ENCODE measurements at regions not wholly inside any gene's neighbourhood (a gene's known extent, or its start where the extent isn't known, plus 50 kb on each side); places are given as distances from the start of the nearest gene placed in this dataset.
A peak's percentile ranks its signal among the peaks of the same experiment; 100 is the strongest.

GRCh38 chr11:81892770-81893635 lies 840.7 kb downstream of the FAM181B start:
- no peak for DNase-seq (ENCODE audit: low read depth, low spot score)

- DNase-seq (ENCODE audit: low read depth, low spot score): no peak
Measured at GRCh38 chr11:81888391-81888790, 845.3 kb downstream of the FAM181B start.

GRCh38 chr11:81887671-81888070 lies 846.0 kb downstream of the FAM181B start:
- no peak for DNase-seq (ENCODE audit: low read depth, low spot score)

- DNase-seq (ENCODE audit: low read depth, low spot score): no peak
Measured at GRCh38 chr11:81886406-81887075, 847.1 kb downstream of the FAM181B start.

- DNase-seq (ENCODE audit: low read depth, low spot score): no peak
Measured at GRCh38 chr11:81874635-81875034, 859.0 kb downstream of the FAM181B start.

- no peak for DNase-seq (ENCODE audit: low read depth, low spot score)
Measured at GRCh38 chr11:81870815-81871214, 862.8 kb downstream of the FAM181B start.

- no peak for DNase-seq (ENCODE audit: low read depth, low spot score)
Measured at GRCh38 chr11:81870066-81870412, 863.6 kb downstream of the FAM181B start.

- DNase-seq (ENCODE audit: low read depth, low spot score): peak; percentile 70
Measured at GRCh38 chr11:81869351-81870065, 864.2 kb downstream of the FAM181B start.

- DNase-seq (ENCODE audit: low read depth, low spot score): no peak
Measured at GRCh38 chr11:81866896-81867295, 866.8 kb downstream of the FAM181B start.

GRCh38 chr11:81857386-81857785 lies 876.3 kb downstream of the FAM181B start:
- no peak for DNase-seq (ENCODE audit: low read depth, low spot score)

- no peak for DNase-seq (ENCODE audit: low read depth, low spot score)
Measured at GRCh38 chr11:81853791-81854190, 879.9 kb downstream of the FAM181B start.

- DNase-seq (ENCODE audit: low read depth, low spot score): no peak
Measured at GRCh38 chr11:81852896-81853295, 880.8 kb downstream of the FAM181B start.

GRCh38 chr11:81840380-81840779 lies 893.3 kb downstream of the FAM181B start:
- DNase-seq (ENCODE audit: low read depth, low spot score): no peak

GRCh38 chr11:81839976-81840375 lies 893.7 kb downstream of the FAM181B start:
- DNase-seq (ENCODE audit: low read depth, low spot score): no peak

- DNase-seq (ENCODE audit: low read depth, low spot score): no peak
Measured at GRCh38 chr11:81839016-81839415, 894.6 kb downstream of the FAM181B start.

GRCh38 chr11:81829976-81830375 lies 903.7 kb downstream of the FAM181B start:
- no peak for DNase-seq (ENCODE audit: low read depth, low spot score)

GRCh38 chr11:81825346-81825745 lies 908.3 kb downstream of the FAM181B start:
- DNase-seq (ENCODE audit: low read depth, low spot score): no peak

- no peak for DNase-seq (ENCODE audit: low read depth, low spot score)
Measured at GRCh38 chr11:81819462-81819861, 914.2 kb downstream of the FAM181B start.

GRCh38 chr11:81804858-81805257 lies 928.8 kb downstream of the FAM181B start:
- DNase-seq (ENCODE audit: low read depth, low spot score): no peak

- no peak for DNase-seq (ENCODE audit: low read depth, low spot score)
Measured at GRCh38 chr11:81802591-81802990, 931.1 kb downstream of the FAM181B start.

- no peak for DNase-seq (ENCODE audit: low read depth, low spot score)
Measured at GRCh38 chr11:81792416-81792815, 941.2 kb downstream of the FAM181B start.

- DNase-seq (ENCODE audit: low read depth, low spot score): no peak
Measured at GRCh38 chr11:81787584-81788049, 946.0 kb downstream of the FAM181B start.
